Calu3 (cell line): ENCODE measurements at regions not wholly inside any gene's neighbourhood (a gene's known extent, or its start where the extent isn't known, plus 50 kb on each side); places are given as distances from the start of the nearest gene placed in this dataset.

Source experiments
- BruUV-seq: library from RNA; stranded (reverse); fragments of 400-500 nt; replicated peaks from 2 replicates; lab custom pipeline; 2021; lab: Mats Ljungman, UMichigan
- CTCF ChIA-PET: fragments of 300-600 bp; sonication (Branson Sonifier 250); formaldehyde crosslinking; loops from one replicate; lab custom pipeline; 2022; ENCODE audit warnings: antibody characterized with exemption; lab: Charles Lee
- DNase-seq: peaks from one replicate; pipeline ENCODE4 v3.0.0; 2022
- H3K27ac Mint-ChIP-seq: one replicate; pipeline ENCODE4 v1.8.0; 2022; ENCODE audit warnings: mixed read lengths; ENCODE audit not compliant: unreplicated experiment
- H3K27me3 Mint-ChIP-seq: one replicate; pipeline ENCODE4 v1.8.0; 2022; ENCODE audit warnings: mixed read lengths; ENCODE audit not compliant: unreplicated experiment
- H3K36me3 Mint-ChIP-seq: one replicate; pipeline ENCODE4 v1.8.0; 2022; ENCODE audit warnings: mild to moderate bottlenecking, moderate library complexity, mixed read lengths; ENCODE audit not compliant: insufficient read depth, unreplicated experiment
- H3K4me1 Mint-ChIP-seq: one replicate; pipeline ENCODE4 v1.8.0; 2022; ENCODE audit warnings: mild to moderate bottlenecking, low read depth, mixed read lengths; ENCODE audit not compliant: unreplicated experiment
- H3K4me3 Mint-ChIP-seq: one replicate; pipeline ENCODE4 v1.8.0; 2022; ENCODE audit warnings: mild to moderate bottlenecking, low read depth, moderate library complexity, mixed read lengths; ENCODE audit not compliant: unreplicated experiment
- H3K9me3 Mint-ChIP-seq: one replicate; pipeline ENCODE4 v1.8.0; 2022; ENCODE audit warnings: low read depth, mixed read lengths; ENCODE audit not compliant: unreplicated experiment
- CTCF ChIP-seq: fragments of 200-600 bp; IDR thresholded peaks from one replicate; pipeline ENCODE4 v1.8.0; 2022; ENCODE audit warnings: antibody characterized with exemption; ENCODE audit not compliant: unreplicated experiment
- intact Hi-C: fragments of 100-400 bp; cut with micrococcal nuclease; formaldehyde crosslinking; loops from one replicate; pipeline ENCODE4 v1.10.0; 2022; ENCODE audit not compliant: unreplicated experiment

GRCh38 chr1:229121845-229122436 is 149.0 kb upstream of the RAB4A start:
- Mint-ChIP-seq H3K27me3 (no peaks in the 10 kb centered on the region), H3K27ac (no peak overlapping the region), H3K9me3 (no peaks in the 10 kb centered on the region), H3K36me3 (no peaks in the 10 kb centered on the region), H3K4me3 (no peak overlapping the region), H3K4me1 (peaks cover 59% of the 10 kb centered on the region)
- CTCF ChIA-PET, result interaction anchor here (0.5 kb wide), 1 partner anchor 366 kb away, joined by 3 read pairs; no protein-coding TSS in a partner anchor
- no peak for TF ChIP-seq CTCF
- intact Hi-C loops, result no loop called here
- BruUV-seq, result no TSS peak
- no peak for DNase-seq

GRCh38 chr1:229122606-229123005 is 148.3 kb upstream of the RAB4A start:
- Mint-ChIP-seq H3K9me3 (no peaks in the 10 kb centered on the region), H3K27ac (no peak overlapping the region), H3K4me1 (peaks cover 65% of the 10 kb centered on the region), H3K36me3 (no peaks in the 10 kb centered on the region), H3K27me3 (no peaks in the 10 kb centered on the region), H3K4me3 (no peak overlapping the region)
- intact Hi-C loops, result no loop called here
- no peak for DNase-seq
- no peak for TF ChIP-seq CTCF
- BruUV-seq, result no TSS peak
- CTCF ChIA-PET, result interaction anchor here (0.5 kb wide), 1 partner anchor 366 kb away, joined by 3 read pairs; no protein-coding TSS in a partner anchor

GRCh38 chr1:229124116-229124515 is 146.8 kb upstream of the RAB4A start:
- Mint-ChIP-seq H3K4me3 (no peak overlapping the region), H3K27me3 (no peaks in the 10 kb centered on the region), H3K27ac (peak overlapping the region; percentile 70), H3K36me3 (no peaks in the 10 kb centered on the region), H3K9me3 (no peaks in the 10 kb centered on the region), H3K4me1 (peaks cover 64% of the 10 kb centered on the region)
- CTCF ChIA-PET, result interaction anchor here (0.7 to 1.2 kb wide), 7 partner anchors 9 to 131 kb away, joined by 3 to 5 read pairs (median 3); no protein-coding TSS in a partner anchor
- intact Hi-C loops, result loop anchor here (2.0 kb wide), 2 partner anchors 97 to 105 kb away; no protein-coding TSS in a partner anchor
- no peak for TF ChIP-seq CTCF
- DNase-seq, result no peak
- BruUV-seq, result no TSS peak

GRCh38 chr1:229124520-229125124 is 146.3 kb upstream of the RAB4A start:
- TF ChIP-seq CTCF, result no peak
- Mint-ChIP-seq H3K27ac (peak overlapping the region; percentile 70), H3K27me3 (no peaks in the 10 kb centered on the region), H3K9me3 (no peaks in the 10 kb centered on the region), H3K36me3 (no peaks in the 10 kb centered on the region), H3K4me1 (peaks cover 62% of the 10 kb centered on the region), H3K4me3 (no peak overlapping the region)
- DNase-seq, result peak; percentile 70
- intact Hi-C loops, result loop anchor here (2.0 kb wide), 2 partner anchors 96 to 104 kb away; no protein-coding TSS in a partner anchor
- no TSS peak for BruUV-seq
- CTCF ChIA-PET, result interaction anchor here (0.7 to 1.2 kb wide), 8 partner anchors 10 to 130 kb away, joined by 3 to 5 read pairs (median 3); no protein-coding TSS in a partner anchor
